GM21526 (cell line): ENCODE measurements at regions not wholly inside any gene's neighbourhood (a gene's known extent, or its start where the extent isn't known, plus 50 kb on each side); places are given as distances from the start of the nearest gene placed in this dataset.

Experiments used
- ATAC-seq: cut with Tn5 transposase; IDR thresholded peaks from one replicate; pipeline ENCODE4 v1.9.1; 2021; ENCODE audit warnings: moderate library complexity; ENCODE audit not compliant: unreplicated experiment, low FRiP score

- no peak for ATAC-seq
Measured at GRCh38 chr16:55149622-55150021, 174.4 kb upstream of the IRX6 start.

GRCh38 chr16:55151561-55152305, 172.3 kb upstream of the IRX6 start:
- no peak for ATAC-seq

- ATAC-seq: no peak
Measured at GRCh38 chr16:55152875-55153390, 171.1 kb upstream of the IRX6 start.

DNA sequence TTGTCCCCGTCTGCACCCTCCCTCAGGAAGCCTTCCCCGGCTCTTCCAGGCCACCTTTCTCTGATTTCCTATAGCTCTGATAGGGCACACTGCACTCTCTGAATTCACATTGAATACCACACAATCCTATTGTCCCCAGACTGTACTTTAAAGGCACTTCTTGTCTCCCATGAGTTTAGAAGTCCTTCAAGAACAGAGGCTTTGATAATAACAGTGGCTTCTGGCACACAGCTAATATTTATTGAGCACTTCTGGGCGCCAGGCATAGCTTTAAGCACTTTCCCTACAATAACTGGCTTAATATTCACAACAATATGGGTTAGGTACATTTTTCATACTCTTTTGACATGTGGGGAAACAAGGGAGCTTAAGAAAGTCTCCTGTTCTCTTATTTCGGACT, 169.7 kb upstream of the IRX6 start:
- ATAC-seq: no peak

GRCh38 chr16:55154956-55155355, 169.0 kb upstream of the IRX6 start:
- ATAC-seq: no peak

DNA sequence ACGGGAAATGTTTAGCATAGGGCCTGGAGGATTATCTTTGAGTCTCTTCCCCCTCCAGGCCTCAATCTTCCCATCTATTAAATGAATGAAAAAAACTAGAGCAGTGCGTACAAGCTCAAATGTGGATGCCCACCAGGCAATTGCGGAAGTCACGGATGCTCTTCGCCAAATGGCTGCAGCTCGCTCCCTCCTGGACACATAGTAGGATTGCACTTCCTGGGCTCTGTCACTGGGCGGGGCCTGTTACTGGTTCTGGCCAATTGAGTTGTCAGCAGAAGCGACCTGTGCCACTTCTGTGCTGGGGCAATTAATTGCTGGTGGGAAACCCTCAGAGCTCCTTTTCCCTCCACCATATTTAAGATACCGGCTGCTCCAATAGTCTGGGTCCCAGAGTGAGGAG, 168.2 kb upstream of the IRX6 start:
- ATAC-seq: no peak

DNA sequence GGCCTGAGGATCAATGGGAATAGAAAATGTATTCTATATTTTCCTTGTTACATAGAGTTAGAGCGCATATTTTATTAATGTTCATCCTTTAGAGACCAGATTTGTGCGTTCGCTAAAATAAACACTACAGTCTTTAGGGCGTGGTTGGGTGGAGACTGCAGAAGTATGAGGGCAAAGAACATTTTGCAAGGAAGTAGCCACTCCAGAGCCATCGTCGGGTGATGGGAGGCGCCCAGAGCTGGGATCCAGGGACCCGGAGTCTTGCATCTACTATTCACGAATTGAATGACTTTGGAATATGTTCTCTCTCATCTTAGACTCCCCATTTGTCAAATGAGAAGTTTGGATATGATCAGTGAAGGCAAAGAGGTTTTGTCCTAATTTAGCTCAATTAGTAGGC, 154.2 kb upstream of the IRX6 start:
- no peak for ATAC-seq

DNA sequence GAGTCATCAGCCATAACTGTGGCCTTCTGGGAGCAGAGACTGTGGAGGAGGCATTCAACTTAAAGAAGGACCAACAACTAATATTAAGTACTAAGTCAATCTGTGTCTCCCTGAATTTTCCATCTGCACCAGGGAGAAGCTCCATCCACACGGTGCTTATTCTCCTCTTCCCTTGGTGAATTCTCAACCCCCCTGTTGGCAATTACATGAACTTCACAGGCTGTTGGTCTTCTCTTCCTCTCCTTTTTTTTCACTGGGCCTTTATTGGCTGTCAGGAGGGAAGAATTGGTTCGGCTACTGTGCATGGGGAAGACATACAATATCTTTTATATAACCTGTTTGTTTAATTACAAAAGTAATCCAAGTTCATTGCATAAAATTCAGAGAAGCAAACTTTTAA, 152.8 kb upstream of the IRX6 start:
- ATAC-seq: no peak

- ATAC-seq: no peak
Measured at GRCh38 chr16:55175389-55175788, 148.6 kb upstream of the IRX6 start.

DNA sequence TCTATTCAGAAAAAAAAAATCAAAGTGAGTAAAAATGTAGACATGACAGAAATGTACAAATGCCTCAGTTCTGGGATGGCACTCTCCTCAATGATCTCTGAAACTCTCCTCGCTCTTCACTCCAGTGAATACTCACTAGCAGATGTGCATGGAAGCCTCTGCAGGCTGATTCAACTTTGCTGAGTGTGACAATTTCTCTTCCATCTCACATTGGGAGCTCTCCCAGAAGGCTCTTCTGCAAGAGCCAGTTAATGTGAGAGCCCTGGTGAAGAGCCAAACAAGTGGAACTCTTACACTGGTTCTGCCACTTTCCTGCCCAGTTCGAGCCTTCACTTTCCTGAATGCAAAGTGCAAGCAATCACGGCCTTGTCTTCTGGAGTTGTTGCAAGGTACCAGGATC, 147.1 kb upstream of the IRX6 start:
- ATAC-seq: no peak

DNA sequence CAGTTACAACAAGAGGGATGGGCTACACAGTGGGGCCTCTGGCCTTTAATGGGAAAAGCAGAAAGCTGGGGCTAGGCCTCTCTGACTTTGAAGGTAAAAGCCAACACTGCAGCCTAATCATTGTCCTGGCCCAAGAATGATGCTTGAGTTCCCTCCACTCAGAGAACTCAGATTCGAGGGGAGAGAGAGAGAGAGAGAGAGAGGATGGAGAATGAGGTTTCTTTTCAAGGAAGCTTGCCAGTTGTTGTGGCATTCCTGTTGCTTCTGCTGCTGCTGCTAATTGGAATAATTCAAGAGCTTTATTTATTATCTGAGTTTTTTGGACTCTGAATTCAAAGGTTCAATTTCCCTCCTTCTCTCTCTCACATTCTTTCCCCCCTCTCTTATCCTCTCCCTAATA, 144.6 kb upstream of the IRX6 start:
- ATAC-seq: no peak

DNA sequence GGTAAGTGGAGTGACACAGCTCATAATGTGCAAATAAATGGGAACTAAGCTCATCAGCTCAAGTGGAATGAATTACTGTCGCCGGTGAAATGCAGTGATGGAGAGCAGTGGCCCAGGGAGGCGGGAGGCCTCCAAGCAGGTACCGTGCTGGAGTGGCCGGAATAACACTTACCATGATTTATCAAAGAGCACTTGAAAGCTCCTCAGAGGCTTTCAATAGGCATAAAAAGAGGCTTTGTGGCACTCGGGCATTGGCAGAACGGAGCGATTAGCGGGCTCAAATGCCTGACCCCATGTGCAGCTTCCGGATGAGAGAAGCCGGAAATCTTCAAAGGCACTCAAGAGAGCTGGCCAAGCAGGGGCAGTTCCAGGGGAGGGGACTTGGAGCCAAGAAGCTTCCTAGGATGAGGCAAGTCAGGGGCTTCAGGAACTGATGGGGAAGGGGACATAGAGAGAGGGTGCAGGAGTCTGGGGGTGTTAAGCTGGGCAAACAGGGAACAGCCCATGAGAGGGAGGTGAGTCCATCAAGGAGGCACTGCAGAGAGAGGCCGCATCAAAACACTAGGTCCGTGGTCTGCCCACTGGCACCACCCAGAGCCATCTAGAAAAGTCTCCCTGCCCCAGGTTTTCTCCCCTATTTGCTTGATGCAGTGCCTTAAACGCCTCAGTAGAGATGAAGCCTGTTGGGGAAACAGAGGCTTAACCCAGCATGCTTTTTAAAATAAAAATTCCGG, 144.0 kb upstream of the IRX6 start:
- ATAC-seq: no peak

GRCh38 chr16:55184052-55184451, 140.0 kb upstream of the IRX6 start:
- ATAC-seq: no peak

DNA sequence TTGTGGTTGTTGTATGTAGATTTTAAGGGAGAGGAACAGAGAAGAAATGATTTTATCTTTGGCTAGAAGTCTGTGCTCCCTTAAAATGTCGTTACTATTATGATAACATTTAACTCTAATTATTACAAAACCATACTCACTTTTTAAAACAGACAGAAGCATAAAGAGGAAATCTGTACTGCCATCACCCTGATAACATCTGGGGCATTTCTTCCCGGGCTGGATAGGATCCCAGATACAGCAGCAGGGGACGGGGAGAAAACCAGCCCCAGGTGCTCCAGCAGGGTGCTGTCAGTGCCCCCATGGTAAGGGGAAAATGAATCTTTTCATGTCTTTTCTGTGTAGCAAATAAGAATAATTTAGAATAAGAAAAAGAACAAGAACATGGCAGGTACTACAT, 139.4 kb upstream of the IRX6 start:
- no peak for ATAC-seq

GRCh38 chr16:55189224-55189623, 134.8 kb upstream of the IRX6 start:
- ATAC-seq: no peak

DNA sequence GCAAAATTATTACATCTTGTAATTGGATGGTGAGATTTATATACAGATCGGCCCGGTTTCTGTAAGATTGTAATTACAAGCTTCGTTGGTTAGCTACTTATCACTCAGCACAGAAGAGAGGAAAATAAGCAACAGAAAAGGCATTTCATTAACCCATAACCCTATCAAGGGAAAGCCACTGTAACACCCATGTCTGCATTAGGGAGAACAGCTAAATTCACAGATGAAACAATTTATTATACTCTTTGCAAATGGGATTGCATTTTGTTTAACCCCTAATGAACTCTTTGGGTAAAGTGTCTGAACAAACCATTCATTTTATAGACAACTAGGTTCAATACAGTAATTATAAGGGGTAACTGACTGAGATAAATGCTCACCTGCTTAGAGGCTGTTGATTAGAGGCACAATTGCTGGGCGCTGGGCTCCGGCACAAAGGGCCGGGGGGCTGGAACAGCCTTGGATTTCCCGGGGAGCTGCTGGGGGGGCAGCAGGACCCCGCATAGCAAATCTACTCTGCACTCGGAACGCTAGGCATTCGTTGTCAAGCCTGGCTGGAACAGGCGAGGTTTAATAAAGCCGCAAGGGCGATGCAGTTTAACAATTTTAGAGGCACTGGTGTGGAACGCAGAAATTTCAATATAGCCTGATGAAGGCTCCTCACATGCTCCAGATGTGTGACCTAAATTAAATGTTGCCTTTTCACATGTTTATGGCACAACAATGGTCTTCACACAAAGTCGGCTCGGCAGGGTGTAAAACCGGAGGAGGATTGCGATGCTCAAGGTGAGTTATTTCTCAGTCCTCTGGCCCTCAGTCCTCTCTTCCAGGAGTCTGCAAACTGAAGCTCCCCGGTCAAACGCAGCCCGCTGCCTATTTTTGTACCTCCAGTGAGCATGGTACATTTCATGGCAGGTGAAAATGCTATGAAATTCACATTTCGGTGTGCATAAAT, 134.0 kb upstream of the IRX6 start:
- ATAC-seq: no peak

- no peak for ATAC-seq
Measured at GRCh38 chr16:55192734-55193133, 131.3 kb upstream of the IRX6 start.

DNA sequence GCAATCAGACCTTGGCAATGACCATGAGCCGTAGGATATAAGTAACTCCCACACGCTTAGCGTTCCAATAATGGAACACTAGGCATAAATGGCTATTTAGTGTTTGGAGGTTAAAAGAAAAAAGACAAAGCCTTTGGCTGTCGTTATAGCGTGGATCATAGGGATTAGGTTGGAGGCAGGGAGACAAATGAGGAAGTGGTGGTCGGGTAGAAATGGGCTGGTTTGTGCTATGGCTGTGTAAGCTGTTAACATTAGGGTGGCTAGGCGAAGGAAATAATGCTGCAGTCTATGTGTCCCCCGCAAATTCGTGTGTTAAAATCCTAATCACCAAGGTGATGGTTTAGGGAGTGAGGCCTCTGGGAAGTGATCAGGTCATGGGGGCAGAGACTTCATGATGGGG, 120.4 kb upstream of the IRX6 start:
- ATAC-seq: no peak

- no peak for ATAC-seq
Measured at GRCh38 chr16:55204069-55204468, 119.9 kb upstream of the IRX6 start.

GRCh38 chr16:55204923-55205322, 119.1 kb upstream of the IRX6 start:
- no peak for ATAC-seq
